HG03432 (cell line): ENCODE measurements at regions not wholly inside any gene's neighbourhood (a gene's known extent, or its start where the extent isn't known, plus 50 kb on each side); places are given as distances from the start of the nearest gene placed in this dataset.
A peak's percentile ranks its signal among the peaks of the same experiment; 100 is the strongest.

ENCODE experiments used
- ATAC-seq: cut with Tn5 transposase; IDR thresholded peaks from one replicate; pipeline ENCODE4 v1.9.1; 2021; ENCODE audit warnings: mild to moderate bottlenecking, moderate library complexity; ENCODE audit not compliant: unreplicated experiment

DNA sequence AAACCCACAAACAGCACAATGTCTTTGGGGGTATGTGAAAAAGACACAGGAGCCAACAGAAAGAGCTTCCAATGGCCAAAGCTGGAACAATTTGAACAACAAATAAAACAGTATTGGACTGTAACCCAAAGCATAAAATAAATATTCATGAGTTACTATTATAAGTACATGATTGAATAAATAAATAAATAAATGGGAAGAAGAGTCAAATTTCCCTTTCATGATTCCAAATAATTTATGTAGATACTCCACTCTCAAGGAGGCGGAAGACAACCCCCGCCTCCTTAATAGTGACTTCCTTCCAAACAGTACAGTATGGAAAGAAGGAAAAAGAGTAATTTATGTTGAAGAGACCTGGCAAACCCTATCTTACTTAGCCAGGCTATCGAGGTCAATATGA, 124.4 kb upstream of the P2RY1 start:
- ATAC-seq: no peak

DNA sequence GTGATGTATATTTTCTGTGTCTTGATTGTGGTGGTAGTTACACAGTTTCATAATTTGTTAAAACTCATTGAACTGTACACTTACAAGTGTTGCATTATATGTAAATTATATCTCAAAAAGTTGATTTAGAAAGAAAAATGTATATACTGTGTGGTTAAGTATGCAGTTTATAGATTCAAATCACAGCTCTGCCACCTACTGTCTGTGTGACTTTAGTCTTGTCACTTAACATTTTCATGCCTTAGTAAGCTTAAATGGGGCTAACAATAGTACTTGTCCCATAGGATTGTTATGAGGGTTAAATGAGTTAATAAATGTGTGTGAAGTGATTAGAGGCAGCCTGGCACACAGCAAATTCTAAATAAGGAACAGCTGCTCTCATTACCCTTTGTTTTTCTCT, 120.9 kb upstream of the P2RY1 start:
- ATAC-seq: no peak

DNA sequence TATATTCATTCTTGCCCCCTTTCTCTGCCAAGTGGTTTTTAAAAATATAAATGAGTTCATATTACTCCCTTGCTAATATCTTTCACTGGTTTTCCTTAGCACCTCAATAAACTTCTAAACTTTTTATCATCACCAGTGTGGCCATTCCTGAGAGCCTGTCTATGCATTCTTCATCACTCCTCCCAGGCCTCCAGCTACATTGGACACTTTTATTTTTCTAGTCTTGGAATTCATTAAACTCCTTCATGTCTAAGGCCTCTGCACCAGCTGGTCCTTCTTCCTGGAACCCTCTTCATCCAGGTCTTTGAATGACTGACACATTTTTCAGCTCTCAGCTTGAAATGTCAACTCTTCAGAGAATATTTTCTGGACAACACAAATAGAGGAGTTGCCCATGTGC, 120.4 kb upstream of the P2RY1 start:
- ATAC-seq: no peak

DNA sequence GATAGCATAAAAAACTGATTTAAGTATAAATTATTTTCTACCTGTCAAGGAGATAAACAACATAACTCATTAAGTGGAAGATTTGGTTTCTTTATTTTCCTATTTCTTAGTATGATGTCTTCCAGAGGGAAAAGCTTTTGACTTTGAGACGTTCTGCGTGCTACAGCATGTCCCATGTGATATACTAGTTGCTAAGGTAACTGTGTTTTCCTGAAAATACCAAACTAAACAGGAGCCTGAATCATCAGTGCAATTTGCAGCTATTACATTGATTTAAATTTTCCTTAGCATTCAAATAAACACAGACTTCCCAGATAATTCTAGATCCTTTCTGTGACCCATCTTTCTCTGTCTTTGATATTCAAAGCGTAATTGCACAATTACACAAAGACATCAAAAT, 117.7 kb upstream of the P2RY1 start:
- ATAC-seq: no peak

DNA sequence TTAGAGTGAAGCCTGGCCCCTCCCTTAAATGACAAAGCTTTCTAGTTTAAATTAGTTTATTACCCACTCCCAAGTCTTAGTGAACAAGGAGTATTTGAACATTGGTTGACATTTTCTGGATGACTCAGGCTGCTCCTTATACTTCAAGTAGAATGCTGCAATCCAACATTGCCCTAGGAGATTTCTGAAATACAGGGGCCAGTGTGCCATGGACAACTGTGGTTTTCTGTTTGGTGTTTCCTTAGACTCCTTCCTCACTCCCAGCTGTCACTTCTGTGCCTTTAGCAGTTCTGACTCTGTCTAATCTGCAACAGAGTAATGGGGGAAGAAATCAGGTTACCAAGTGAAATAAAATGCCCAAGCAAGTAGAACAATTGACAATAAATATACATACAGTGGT, 116.1 kb upstream of the P2RY1 start:
- ATAC-seq: no peak

DNA sequence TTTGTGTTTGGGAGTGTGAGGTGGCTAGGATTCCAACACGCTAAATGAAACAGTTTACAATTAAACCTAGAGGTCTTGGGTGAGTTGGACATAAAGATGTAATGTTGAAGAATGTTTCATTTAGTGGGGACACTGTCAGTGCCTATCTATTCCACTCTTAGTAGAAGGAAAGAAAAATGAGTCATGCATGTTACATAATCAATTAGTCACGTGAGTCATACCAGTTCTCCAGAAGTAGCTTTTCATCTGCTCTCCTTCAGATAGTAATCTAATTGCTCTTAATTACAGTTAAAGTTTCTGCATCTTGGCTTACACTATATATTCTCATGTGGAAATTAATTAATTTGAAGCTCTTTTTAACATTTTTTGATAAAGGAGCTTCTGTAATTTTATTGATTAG, 115.7 kb upstream of the P2RY1 start:
- ATAC-seq: no peak

DNA sequence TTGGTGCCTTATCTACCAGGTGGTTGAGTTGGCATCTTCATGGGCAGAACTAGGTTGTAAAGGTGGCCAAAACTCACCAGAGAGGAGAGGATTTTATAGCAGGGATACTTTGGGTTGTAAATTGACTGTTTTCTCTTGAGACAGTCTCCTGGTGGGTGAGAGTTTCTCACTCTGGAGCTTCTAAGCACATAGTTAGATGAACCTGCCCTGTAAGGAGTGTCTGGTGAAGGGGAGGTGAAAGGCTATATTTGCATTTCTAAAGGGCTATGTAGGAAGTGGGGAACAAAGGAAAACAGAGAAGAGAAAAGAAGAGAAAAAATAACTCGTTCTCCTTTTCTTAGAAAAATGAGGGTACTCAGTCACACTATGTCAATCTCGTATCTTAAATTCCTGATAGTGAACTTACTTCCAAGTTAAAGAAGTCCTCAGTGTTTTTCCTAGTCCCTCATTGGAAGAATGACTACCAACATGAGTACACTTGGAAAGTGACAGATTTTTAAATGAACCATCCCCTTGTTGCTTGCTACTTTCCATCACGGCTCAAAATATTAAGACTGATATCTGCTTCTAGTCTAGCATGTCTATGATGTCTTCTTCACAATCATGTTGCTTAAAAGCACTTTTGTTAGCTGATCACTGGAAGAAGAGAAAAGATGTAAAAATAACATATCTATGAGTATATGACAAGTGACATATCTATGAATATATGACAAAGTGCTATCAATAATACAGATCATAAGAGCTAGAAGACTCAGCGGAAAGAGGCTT, 113.8 kb upstream of the P2RY1 start:
- ATAC-seq: no peak

DNA sequence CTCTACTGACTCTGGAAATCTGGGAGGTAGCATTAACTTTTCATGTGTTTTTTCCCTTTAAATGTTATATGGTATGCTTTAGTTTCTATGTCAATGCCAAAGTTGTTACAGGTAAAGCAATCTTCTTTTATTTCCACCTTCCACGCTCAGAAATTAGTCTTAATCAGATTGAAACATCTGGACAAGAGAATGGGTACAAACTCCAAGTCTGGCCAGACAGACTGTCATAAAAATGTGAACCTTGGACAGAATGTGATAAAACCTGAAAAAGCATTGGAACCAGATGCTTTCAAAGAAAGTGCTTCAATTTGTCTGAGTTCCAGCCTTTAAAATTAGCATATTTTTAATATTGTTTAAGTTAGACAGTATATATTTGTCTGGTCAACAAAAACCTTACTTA, 110.7 kb upstream of the P2RY1 start:
- ATAC-seq: no peak

DNA sequence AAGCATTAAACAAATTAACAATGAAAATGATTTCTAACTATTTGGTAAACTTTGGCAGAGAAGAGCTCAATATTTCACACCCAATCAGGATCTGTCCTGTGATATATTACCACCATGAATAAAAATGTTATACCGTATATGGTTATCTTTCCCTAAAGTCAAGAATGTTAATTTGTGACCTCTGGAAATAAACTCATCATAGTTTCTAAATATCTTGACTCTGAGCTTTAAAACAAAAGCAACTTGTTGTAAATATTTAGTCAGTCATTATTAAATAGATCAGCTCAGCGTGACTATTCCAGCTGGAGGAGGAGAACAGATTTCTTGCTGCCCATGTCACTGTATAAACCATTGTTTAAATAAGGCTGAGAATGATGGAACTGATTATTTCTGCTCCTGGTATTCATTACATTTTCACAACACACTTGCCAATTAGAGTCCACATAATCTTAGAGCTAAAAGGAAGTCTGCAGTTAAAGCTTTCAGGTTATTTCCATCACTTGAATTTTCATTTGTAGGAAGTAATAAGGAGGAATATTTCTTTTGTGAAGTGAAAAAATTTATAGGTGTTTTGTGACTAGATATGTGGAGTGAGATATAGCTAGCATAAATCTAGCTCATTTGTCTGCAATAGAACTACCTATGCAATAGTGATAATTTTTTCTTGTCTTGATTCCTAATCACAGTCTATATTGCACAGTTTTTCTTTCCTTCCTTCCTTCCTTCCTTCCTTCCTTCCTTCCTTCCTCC, 106.5 kb upstream of the P2RY1 start:
- no peak for ATAC-seq

DNA sequence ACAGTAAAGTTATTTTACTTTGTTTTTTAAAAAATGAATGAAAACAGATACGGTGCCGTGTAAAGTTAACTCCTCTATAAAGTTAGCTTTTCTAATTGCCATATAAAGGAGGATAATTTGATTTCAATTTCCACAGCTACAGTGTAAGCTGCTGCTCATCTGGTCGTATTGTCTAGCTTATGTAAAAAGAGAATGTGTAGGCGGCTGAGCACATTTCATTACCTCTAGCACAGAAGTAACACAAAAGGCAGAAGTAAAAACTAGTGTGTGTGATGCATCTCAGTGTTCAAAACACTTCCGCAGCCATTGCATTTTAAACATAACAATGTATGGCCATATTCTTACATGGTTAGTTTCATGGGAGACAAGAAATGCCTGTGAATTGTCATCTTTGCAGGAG, 105.0 kb upstream of the P2RY1 start:
- ATAC-seq: peak; percentile 80

DNA sequence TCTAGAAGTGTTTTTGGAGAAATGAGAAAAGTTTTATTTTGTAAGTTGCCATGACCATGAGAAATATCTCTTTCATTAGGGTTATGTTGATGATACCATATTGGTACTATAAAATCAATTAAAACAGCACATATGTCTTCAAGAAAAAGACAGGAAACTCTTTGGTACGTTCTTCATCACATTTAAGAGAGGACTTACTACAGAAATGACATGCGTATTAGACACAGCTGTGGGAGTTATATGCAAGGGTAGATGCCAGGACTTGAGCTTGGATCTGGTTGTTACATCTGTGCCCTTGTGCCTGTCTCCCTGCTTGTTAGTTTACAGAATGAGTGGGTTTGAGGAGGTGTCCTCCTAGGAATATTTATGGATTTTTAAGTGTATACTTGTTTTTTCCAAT, 103.4 kb upstream of the P2RY1 start:
- ATAC-seq: no peak

DNA sequence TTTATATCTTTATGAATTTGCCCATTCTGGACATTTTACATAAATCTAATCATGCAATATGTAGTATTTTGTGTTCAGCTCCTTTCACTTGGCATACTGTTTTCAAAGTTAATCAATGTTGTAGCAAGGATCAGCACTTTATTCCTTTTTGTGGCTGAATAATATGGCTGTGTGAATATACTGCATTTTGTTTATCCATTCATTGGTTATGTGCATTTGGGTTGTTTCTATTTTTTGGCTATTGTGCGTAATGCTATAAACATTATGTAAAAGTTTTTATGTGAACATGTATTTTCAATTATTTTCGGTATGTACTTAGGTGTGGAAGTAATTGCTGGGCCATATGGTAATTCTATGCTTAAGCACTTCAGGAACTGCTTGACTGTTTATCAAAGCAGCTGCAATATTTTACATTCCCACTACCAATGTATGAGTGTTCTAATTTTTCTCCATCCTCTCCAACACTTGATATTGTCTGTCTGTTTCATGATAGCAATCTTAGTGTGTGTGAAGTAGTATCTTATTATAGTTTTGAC, 101.3 kb upstream of the P2RY1 start:
- ATAC-seq: no peak

DNA sequence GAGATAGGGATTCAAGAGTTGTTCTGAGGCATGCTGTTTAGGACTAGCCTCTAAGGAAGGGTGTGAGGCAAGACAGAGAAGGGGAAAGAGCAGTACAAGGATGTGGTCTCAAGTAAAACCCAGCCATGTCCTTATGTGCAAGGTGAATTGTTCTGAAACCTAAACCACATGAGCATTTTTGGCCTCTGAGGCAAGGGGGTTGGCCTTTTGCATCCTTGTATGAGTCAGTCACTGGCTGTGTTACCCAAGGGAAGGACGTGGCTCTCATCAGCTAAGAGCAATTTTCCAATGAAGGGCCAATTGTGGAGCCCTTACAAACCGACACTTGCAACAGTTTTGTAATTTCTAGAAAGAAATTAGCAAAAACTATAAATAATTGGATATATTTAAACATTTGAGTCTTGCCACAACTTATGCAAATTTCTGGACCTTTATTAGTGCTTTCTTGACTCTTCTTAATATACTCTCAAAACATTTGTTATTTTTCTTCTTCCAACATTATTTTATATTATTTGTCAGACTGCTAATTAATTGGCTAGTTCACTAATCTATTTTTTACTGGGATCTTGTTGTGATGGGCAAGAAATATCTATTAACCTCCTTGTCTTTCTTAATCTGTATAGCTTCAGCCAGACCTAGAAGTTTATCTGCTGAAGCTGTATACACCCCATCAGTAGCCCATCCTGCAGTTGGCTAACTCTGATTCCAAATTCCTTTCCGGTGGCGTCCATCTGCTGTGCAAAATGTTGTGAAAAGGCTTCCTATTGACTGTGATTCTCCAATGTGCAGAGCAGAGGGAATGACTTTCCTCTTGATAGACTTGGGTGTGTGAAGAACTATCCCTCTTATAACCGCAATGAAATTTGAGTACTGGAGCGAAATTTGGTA, 97.7 kb upstream of the P2RY1 start:
- peak; percentile 99 for ATAC-seq

DNA sequence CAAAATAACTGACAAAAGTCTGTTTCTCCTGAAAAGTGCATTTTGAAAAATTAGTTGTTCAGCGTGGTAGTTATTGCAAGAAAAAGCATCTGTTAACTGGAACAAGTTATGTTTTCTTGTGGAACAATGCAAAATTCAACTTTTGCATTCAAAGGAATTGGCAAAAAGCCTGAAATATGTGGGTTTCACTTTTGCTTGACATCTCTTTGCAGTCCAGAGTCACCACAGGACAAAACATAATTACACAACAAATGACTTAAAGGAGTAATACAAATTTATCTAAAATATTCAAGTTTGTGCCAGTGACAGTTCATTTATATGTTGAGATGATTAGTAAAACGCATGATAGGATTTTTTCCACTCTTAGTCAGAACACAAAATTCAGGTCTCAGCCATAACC, 96.3 kb upstream of the P2RY1 start:
- no peak for ATAC-seq

DNA sequence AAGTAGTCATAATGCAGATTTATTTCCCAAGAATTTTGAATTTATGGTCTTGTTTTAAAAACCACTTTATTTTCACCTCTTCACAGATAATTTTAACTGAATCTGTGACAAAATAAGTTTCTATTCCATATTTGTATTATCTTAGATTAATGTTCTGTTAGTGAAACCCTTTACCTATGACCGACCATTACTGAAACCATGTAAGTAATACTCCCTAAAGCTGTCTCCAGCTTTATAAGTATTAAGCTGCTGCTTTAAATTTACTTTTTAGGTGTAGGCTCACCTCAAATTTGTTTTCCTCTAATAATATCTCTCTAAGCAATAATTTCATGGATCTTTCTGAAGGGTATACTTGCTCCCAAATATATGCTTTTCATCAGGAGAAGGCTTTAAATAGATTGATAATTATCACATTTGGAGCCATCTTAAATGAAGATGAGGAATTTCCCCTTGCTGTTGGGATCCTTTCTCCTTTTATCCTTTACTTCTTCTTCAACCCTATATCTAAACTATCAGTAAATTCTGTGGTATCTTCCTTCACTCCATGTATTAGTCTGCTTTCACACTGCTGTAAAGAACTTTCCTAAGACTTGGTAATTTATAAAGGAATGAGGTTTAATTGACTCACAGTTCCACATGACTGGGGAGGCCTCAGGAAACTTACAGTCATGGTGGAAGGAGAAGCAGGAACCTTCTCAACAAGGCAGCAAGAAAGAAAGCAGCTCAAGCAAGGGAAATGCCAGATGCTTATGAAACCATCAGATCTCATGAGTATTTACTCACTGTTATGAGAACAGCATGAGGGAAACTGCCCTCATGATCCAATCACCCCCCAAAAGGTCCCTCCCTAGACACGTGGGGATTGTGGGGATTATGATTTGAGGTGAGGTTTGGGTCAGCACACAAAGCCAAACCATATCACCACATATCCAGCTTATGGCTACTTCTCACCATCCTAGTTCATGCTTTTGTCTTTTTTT, 92.3 kb upstream of the P2RY1 start:
- ATAC-seq: peak; percentile 61

DNA sequence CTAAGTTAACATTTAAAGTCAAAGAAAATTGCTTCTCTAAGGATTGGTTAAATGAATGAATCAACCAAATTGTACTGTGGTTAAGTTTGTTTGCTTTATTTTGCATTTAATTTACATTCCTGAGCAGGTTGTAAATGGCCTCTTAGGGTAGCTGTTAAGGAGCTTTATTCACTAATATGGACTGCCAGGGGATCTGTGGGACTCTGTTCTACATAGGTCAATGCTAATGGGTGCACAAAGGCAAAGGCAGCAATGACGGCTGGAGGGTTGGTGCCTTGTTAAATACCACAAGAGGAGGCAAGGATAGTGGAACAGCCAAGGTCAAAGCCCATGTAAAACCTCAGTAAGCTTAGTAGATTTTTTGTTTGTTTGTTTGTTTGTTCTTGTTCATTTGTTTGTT, 89.3 kb upstream of the P2RY1 start:
- no peak for ATAC-seq

DNA sequence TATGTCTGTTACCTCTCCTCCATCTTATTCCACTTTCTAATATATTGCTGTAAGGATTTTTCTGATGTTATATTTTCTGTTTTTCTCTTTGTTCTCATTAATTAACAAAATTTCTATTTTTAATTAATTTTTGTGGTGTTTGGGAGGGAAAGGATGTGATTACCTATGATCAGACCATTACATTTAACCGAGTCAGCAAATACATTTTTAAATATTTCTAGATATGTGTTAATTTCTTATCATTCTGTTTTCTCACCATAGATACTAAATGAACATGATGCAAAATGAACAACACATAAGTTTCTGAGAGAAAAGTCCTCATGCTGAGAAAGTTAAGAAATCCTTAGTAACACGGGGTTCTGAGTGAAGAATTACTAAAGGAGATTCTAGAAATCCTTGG, 80.6 kb upstream of the P2RY1 start:
- ATAC-seq: no peak

DNA sequence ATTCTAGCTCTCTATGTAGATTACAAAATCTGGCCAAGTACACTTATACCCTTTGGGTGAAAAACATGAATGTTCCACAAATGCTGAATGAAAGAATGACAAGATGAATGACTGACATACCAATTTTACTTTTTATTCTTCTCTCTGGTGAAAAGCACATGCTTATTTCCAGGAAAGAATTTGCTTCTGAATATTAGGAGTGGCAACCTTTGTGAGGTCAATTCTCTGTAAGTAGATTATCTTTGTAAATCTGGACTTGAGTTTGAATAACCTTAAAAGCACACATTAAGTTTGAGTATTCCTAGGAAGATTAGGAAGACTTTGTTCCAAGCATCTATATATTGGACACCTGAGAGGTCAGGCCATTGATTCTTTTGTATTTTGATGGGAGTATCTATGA, 78.1 kb upstream of the P2RY1 start:
- ATAC-seq: no peak

DNA sequence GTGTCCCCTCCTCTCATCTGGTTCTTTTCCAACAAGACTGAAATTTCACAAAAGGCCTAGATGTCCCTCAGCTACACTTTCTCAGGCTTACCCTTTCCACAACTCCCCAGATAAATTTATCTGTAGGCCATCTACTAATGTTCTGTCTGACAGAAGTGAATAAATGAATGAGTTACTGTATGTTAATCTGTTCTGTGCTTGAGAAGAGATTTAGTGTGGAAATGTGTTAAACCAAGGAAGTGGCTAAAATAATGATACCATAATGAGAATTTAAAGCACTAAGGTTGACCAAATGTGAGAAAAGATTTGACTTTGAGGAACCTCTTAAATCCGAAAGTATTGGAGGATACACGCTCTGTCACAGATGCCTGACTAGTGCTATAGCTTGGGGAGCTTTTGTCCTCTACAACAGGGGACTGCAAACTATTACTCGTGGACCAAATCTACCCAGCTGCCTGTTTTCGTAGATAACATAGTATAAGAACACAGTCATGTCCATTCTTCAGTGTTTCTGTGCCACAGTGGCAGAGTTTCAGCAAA, 74.8 kb upstream of the P2RY1 start:
- ATAC-seq: peak; percentile 85

DNA sequence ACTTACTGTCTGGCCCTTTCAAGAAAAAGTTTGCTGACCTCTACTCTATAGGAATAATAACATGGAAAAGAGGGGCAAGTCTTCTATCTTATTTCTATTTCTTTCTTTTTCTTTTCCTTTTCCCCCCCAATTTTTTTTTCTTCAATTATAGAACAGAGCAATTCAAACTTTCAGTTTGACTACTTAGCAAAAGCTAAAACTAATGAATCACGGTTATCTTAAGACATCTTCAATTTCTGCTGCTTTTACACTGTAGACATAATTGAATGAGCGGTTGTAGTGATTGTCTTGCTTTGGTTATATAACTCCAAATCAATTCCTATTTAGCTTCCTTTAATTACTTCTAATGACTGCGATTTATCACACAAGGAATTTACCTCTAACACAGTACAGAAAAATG, 74.3 kb upstream of the P2RY1 start:
- peak; percentile 46 for ATAC-seq
